Kidney glomerular epithelial cell (primary cell): ENCODE measurements at regions not wholly inside any gene's neighbourhood (a gene's known extent, or its start where the extent isn't known, plus 50 kb on each side); places are given as distances from the start of the nearest gene placed in this dataset.
A peak's percentile ranks its signal among the peaks of the same experiment; 100 is the strongest.
"Not testable (repeated sequence)": the region's sequence is repeated elsewhere in the genome, so short reads cannot be mapped to it uniquely, and the experiment has no call there.

Source experiments
- DNase-seq: peaks from one replicate; lab custom pipeline; 2025; lab: John Stamatoyannopoulos, UW

GRCh38 chr6:151671195-151671594 lies 136.3 kb upstream of the ESR1 start:
- no peak for DNase-seq

GRCh38 chr6:151674578-151674977 lies 132.9 kb upstream of the ESR1 start:
- no peak for DNase-seq

GRCh38 chr6:151675746-151676459 lies 131.6 kb upstream of the ESR1 start:
- DNase-seq = peak; percentile 44

- DNase-seq = no peak
These were observed 131.0 kb upstream of the ESR1 start for GRCh38 chr6:151676460-151676945.

GRCh38 chr6:151677404-151677803 lies 130.1 kb upstream of the ESR1 start:
- DNase-seq = no peak

- no peak for DNase-seq
These were observed 128.4 kb upstream of the ESR1 start for GRCh38 chr6:151679081-151679480.

- no peak for DNase-seq
These were observed 127.5 kb upstream of the ESR1 start for GRCh38 chr6:151679941-151680340.

GRCh38 chr6:151680846-151681432 lies 126.5 kb upstream of the ESR1 start:
- DNase-seq = no peak

GRCh38 chr6:151681433-151682059 lies 125.9 kb upstream of the ESR1 start:
- DNase-seq = no peak

- no peak for DNase-seq
These were observed 125.2 kb upstream of the ESR1 start for GRCh38 chr6:151682251-151682650.

- DNase-seq = no peak
These were observed 124.6 kb upstream of the ESR1 start for GRCh38 chr6:151682922-151683321.

GRCh38 chr6:151683381-151683780 lies 124.1 kb upstream of the ESR1 start:
- DNase-seq = no peak

- DNase-seq = no peak
These were observed 117.8 kb upstream of the ESR1 start for GRCh38 chr6:151689499-151690201.

- no peak for DNase-seq
These were observed 117.2 kb upstream of the ESR1 start for GRCh38 chr6:151690303-151690702.

GRCh38 chr6:151690768-151691562 lies 116.5 kb upstream of the ESR1 start:
- no peak for DNase-seq

GRCh38 chr6:151692216-151692615 lies 115.3 kb upstream of the ESR1 start:
- no peak for DNase-seq

- no peak for DNase-seq
These were observed 114.1 kb upstream of the ESR1 start for GRCh38 chr6:151693366-151693765.

GRCh38 chr6:151695156-151695555 lies 112.3 kb upstream of the ESR1 start:
- no peak for DNase-seq

GRCh38 chr6:151696302-151696701 lies 111.2 kb upstream of the ESR1 start:
- not testable (repeated sequence) for DNase-seq

- DNase-seq = no peak
These were observed 108.4 kb upstream of the ESR1 start for GRCh38 chr6:151698931-151699700.

- no peak for DNase-seq
These were observed 107.8 kb upstream of the ESR1 start for GRCh38 chr6:151699719-151700118.
